GM18873 (cell line): ENCODE measurements at regions not wholly inside any gene's neighbourhood (a gene's known extent, or its start where the extent isn't known, plus 50 kb on each side); places are given as distances from the start of the nearest gene placed in this dataset.
"Not testable (repeated sequence)": the region's sequence is repeated elsewhere in the genome, so short reads cannot be mapped to it uniquely, and the experiment has no call there.

Source experiments
- ATAC-seq: cut with Tn5 transposase; IDR thresholded peaks from one replicate; pipeline ENCODE4 v1.9.1; 2021; ENCODE audit warnings: mild to moderate bottlenecking, moderate library complexity, moderate number of reproducible peaks; ENCODE audit not compliant: unreplicated experiment, low FRiP score

DNA sequence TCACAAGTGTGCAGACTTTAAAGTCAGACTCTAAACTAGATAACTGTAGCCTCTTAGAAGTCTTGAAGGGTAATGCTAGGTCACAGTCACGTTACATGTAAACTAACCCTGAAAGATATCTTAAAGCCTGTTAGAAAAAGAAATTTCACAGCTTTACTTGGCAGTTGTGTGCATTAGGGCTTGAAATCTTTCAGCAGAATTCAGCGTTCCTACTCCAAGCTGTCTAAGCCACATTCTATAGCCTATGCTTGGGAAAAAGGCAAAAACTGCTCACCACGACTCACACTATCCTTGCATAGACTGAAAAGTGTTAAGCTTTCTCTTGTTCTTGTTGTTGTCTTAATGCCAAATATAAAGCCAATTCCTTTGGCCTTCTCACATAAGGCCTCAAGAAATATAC lies 338.0 kb upstream of the SASH1 start:
- ATAC-seq, result no peak

DNA sequence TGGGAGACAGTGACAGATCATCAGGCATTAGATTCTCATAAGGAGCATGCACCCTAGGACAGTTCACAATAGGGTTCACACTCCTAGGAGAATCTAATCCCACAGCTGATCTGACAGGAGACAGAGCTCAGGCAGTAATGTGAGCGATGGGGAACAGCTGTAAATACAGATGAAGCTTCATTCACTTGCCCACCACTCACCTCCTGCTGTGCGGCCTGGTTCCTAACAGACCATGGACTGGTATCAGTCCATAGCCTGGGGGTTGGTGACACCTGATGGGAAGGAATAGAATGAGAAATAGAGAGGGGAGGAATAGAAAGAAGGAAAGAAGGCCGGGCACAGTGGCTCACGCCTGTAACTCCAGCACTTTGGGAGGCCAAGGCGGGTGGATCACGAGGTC lies 336.8 kb upstream of the SASH1 start:
- ATAC-seq, result no peak

DNA sequence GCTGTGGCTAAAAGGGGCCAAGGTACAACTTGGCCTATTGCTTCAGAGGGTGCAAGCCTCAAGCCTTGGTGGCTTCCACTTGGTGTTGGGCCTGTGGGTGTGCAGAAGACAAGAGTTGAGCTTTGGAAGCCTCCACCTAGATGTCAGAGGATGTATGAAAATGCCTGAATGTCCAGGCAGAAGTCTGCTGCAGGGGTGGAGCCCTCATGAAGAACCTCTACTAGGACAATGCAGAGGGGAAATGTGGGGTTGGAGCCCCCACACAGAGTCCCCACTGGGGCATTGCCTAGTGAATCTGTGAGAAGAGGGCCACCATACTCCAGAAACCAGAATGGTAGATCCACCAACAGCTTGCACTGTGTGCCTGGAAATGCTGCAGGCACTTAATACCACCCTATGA lies 332.1 kb upstream of the SASH1 start:
- not testable (repeated sequence) for ATAC-seq

DNA sequence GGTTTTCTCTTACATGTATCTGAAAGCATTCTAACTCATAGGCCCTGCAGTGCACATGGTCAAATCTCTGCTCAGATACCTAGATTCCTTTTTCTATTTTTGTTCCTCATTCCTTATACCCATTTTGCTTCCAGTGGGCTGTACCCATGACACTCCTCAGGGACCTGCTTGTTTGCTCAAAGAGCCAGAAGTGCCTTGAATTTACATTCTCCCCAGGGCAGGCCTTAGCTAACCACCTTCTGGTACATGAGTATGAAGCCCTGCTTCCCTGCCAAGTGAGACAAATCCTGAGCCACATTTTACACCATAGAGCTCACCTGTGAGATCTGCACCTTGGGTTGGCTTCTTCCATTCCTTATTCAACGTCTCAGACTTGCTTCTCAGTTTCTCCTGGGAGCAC lies 326.6 kb upstream of the SASH1 start:
- ATAC-seq, result no peak

DNA sequence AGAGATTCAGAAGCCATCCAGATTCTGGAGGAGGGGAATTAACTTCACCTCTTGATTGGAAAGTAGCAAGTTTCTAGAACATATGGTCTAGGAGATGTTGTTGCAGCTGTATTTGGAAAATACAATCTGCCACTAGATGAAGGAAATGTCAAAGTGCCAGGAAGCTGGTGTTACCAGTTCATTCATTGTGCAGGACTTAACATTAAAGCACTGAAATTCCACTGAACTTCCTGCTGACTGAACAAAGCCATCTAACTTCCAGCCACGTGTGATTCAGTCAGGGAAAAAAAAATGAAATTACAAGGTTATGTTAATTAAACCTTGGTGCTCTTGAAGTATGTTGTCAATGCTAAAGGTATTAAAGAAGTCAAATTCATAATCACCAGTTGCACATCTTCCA lies 321.5 kb upstream of the SASH1 start:
- no peak for ATAC-seq

DNA sequence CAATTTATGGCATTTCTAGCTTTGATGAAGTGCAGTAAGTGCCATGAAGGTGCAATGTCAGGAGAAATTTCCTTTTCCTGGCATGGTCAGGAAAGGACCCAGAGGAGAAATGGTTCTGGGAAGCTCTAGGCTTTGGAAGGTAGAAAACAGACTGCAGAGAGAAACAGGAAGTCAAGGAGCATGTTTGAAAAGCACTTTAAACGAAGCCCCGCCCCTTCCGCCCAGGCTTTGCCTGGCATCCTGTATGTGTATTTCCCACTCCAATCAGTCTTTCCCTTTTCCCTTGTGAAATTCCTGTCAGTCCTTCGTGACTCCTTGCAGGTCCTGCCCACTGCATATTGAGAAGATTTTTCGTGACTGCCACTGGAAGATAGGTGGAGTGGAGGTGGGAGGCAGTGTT lies 320.9 kb upstream of the SASH1 start:
- ATAC-seq, result no peak

DNA sequence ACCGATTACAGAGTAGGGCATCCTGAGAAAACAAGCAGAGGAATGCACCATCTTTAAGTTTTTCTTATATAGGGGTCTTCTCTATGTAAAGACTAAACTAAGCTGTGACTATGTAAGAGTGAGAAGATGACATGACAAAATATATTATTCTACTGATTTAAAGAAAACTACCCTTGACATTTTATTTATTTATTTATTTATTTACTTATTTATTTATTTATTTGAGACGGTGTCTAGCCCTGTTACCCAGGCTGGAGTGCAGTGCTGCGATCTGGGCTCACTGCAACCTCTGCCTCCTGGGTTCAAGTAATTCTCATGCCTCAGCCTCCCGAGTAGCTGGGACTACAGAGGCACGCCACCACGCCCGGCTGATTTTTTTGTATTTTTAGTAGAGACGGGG lies 320.4 kb upstream of the SASH1 start:
- ATAC-seq, result not testable (repeated sequence)

DNA sequence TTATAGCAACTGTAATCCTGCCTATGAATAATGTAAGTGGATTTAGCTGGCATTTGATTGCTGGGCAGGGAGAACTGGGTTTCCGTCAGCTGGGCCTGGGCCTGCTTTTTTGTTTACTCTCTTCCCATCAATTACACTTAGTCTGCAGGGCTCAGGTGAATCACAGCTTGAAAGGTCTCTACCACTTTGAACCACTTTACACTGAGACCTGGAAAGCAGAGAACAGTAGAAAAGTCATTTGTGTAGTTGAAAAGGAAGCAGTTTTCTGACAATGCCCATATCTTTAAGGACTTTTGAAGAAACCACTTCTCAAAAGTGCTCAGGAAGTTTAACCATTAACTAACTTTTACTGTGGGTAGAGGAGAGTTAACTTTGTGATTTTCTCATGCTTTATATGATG lies 315.4 kb upstream of the SASH1 start:
- ATAC-seq, result no peak

DNA sequence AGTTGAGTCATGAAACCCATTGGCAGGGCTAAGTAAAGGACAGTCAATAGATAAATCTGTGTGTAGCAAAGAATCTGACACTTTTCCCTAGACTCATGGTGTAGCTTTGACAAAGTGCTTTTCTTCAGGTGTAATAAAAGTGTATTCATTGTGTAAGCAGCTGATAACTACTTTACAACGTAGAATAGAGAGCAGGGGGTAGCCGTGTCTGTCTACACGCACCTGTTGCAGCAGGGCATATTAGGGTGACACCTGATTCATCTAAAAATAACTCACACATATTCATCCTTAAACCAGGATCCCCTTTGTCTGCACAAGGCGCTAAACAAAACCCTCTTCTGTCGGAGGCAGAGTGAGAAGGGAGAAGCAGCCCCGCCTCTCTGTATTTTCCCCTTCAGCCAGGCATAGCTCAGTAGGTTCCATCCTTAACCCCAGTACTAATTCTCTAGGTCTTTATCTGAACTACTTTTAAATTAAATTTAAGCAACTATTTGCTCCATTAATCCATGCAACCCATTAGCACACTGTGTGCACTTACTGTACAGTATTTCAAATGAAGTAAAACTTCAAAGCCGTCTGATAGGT lies 306.7 kb upstream of the SASH1 start:
- ATAC-seq, result no peak

DNA sequence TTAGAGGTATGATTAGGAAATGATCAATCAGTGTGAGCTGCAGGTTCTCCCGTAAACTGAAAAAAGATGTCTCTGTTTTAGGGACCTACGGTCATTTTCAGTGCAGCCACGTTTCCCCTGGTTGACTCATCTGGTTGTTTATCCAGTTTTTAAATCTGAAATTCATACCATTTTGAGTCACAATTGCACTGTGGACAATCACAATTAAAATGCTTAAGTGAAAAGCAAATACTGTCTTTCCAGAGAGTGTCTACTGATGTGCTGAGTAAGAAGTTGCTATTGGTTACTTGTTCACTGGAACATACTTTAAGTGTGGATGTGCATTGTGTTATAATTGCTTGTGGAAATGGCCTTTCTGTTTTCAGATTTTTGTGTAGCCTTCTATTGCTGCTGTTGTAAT lies 305.1 kb upstream of the SASH1 start:
- no peak for ATAC-seq

DNA sequence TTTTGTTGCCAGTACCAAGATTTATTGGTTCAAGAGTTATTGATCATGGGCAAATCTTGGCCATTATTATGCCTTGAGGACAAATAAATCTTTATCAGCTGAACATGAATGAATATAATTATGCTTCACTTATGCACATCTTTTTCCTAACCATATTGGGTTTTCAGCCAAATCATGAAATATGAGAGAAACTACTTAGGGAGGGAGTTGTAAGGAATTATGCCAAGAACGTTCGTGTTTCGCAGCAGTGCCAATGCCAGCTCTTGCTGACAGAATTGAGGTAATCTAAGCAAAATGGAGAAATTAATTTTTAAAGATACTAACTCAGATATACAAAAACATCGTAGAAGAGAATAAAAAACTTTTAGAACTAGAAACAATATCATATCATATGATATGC lies 301.1 kb upstream of the SASH1 start:
- ATAC-seq, result no peak

DNA sequence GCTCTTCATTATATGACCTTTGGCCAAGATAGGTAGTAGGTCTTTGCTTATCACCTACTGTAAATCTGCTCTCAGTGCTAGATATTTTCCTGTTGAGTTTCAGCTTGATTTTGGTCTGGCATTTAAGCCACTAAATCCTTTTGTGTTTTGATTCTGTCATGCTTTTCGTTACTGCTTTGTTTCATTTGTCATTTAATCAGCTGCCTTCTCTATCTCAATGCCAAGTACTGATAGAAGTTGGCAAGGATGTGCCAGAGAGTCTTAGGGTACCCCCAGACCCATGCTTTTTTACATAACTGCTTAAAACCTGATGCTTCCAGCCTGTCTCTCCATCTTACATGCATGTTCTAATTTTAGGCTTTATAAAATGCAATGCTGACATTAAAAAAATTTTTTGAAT lies 300.1 kb upstream of the SASH1 start:
- ATAC-seq, result no peak

DNA sequence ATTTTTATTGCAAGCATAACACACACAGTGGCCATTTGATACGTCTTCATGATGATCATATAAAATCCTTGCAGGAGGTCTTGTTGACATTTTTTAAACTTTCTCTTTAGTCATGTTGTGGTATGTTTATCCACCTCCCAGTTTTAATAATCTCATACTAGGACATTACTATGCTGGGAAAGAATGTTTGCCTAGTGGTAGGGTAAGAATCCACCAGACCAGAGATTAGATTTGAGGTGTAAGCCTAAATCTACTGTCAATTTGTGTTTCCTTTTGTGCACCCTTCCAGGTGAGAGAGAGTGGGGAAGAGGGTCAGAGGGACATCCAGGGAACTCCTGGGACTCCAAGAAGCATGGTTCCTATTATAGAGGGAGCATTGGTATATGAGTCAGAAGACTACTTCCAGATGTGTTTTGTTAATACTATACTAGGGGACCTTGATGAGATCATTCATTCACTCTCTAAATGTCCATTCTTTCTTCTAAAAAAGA lies 298.3 kb upstream of the SASH1 start:
- ATAC-seq, result no peak

DNA sequence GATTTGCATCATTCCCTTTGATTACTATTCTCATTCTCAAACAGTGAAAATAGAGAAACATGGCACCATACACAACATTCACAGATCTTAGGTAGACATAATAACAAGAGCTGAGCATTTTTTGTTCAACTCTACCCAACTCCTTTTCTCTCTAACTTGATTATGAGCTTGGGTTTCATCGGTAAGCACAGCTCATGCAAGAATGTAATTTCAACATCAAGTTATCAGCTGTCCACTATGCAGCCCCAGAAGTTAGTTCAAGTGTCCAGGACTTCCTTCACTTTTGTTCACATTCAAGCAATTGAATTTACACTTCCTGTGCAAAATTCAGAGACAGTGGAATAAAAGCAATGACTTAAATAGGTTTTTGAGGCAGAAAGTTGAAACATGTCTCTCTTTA lies 297.7 kb upstream of the SASH1 start:
- ATAC-seq, result no peak

DNA sequence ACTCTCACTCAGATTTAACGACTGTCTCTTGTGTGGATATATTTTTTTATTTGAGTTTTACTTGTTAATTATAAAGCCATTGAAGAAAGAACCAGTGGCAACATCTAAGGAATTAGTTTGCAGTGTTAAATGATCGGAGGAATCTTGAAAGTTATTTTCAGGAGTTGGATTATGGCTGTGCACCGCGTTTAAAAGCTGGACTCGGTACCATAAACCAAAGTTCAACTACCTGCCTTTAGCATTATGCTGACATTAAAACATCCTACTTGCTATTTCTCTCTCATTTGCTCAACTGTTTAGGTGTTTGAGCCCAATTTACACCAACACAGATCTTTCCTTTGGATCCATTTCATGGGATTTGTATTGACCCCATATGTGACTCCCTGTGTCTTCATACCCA lies 289.4 kb upstream of the SASH1 start:
- no peak for ATAC-seq

DNA sequence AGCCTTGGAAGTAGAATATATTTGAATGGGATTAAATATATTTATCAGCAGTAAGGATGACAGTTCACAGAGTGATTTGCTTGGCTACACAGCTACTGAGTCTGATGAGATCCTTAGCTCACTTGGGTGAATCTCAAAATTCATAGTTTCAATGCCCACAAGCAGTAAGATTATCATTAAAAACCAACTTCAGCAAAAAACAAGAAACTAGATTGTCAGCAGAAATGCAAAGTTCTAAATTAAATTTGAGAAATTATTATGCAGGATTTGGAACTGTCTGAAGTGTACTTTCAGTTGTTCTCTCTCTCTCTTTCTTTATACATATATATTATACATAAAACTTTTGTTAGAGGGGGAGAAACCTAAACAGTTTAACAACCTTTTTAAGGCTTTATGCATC lies 288.8 kb upstream of the SASH1 start:
- no peak for ATAC-seq

DNA sequence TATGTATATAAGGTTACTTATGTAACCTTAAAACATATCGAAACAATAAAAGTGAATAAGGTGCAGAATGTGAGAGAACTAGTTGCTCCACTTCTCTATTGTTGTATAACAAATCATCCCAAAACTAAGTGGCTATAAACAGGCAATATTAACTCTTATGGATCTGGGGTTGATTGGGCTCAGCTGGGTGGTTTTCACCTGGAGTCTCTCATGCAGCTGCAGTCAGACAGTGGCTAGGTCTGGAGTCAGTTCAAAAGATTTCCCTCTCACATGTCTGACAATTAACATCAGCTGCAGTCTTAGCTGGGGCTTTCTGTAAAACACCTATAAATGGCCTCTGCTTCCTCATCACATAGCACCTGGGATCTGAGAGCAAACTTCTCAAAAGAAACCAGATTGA lies 288.4 kb upstream of the SASH1 start:
- ATAC-seq, result no peak

DNA sequence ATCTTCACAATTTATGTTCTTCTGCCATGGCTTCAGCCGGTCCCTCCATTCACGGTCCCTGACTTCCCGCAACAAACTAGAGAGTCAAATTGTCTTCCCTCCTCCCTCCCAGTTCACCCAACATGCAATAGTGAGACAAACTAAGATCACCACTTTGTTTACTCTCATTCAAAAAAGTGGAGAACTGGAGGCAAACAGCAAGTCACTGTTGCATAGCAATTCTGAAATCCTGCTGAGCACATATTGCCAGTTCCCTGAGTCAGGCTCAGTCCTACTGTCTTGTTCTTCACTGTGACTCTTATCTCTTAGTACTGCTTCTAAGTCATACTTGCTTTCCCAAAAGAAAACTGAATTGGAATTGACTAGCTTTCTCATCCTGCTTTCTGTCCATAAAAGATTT lies 287.2 kb upstream of the SASH1 start:
- no peak for ATAC-seq

DNA sequence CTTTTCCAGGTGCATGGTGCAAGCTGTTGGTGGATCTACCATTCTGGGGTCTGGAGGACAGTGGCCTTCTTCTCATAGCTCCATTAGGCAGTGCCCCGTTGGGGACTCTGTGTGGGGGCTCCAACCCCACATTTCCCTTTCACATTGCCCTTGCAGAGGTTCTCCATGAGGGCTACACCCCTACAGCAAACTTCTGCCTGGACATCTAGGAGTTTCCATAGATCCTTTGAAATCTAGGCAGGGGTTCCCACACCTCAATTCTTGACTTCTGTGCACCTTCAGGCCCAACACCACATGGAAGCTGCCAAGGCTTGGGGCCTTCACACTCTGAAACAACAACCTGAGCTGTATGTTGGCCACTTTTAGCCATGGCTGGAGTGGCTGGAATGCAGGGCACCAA lies 282.8 kb upstream of the SASH1 start:
- ATAC-seq, result no peak

DNA sequence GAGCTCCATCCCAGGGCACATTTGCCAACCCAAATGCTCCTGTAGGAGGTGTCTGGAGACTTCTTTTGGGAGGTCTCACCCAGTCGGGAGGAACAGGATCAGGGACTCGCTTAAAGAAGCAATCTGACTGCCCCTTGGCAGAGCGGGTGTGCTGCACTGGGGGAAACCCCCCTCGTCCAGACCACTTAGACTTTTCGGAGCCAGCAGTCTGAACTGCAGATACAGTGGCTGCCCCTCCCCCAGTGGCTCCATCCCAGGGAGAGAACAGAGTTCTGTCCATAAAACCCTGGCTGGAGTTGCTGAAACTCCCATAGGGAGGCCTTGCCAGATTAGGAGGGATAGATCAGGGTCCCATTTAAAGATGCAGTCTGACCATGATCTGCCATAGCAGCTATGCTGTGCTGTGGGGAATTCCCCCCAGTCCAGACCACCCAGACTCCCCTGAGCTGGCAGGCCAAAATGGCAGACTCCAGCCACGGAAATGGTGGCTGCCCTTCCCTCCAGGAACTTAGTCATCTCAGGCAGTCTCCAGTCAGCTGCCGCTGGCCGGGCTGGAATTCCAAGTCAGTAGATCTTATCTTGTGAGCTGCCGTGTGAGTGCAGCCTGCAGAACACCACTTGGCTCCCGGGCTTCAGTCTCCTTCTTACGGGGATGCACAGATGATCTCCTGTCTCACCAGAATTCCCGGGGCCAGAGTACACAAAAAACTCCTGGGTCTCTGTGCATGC lies 278.1 kb upstream of the SASH1 start:
- no peak for ATAC-seq

DNA sequence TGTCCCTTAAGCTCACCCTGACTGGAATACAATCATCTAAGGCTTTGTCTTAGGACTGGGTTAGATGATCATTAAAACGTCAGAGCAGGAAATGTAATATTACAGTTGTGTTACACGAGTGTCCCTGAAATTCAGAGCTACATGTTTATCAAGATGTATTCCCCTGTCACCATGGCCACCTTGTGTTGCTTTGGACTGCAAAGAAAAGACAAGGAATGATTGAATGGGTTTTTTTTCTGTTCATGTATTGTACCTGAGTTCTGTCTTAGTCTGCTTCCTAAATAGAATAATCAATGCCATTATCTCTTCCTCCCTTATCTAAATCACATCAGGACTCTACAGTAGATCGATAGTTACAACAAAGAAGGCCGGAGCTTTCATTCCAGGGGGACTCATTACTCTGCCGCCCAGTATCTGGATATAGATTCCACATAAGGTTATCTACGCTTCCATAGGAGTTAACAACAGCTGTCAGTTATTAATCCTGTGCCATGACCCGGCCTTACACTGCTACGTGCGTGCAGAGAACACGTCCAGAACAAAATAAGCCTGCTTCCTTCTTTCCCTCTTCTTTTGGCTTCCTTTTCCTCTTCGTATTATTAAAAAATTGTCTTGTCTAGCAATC lies 274.1 kb upstream of the SASH1 start:
- no peak for ATAC-seq

DNA sequence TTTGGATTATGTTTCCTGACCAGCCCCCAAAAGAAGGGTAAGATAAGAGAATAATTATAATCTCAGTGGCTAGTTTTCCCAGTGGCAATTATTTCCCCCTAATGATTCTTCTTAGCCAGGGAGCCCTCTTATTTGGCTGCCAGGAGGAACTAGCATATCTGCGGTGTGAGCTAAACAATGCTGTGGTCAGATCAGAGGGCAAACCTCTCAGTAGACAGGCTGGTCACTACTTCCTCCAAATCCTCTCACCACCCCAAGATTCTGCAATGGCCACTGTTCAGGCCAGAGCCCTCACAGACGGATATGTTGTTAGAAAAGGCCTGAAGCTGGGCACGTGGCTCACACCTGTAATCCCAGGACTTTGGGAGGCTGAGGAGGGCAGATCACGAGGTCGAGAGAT lies 273.4 kb upstream of the SASH1 start:
- ATAC-seq, result no peak
